ENCODE measurements at regions not wholly inside any gene's neighbourhood (a gene's known extent, or its start where the extent isn't known, plus 50 kb on each side); places are given as distances from the start of the nearest gene placed in this dataset.
"Not testable (repeated sequence)": the region's sequence is repeated elsewhere in the genome, so short reads cannot be mapped to it uniquely, and the experiment has no call there.

DNA sequence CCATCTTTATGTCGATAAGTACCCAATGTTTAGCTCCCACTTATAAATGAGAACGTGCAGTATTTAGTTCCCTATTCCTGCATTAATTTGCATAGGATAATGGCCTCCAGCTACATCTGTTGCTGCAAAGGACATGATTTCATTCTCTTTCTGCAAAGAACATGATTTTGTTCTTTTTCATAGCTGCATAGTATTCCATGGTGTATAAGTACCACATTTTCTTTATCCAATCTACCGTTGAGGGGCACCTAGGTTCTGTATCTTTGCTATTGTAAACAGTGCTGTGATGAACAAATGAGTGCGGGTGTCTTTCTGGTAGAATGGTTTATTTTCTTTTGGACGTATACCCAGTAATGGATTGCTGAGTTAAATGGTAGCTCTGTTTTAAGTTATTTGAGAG is 63.0 kb downstream of the HLX start:
- no peak for DNase-seq

DNA sequence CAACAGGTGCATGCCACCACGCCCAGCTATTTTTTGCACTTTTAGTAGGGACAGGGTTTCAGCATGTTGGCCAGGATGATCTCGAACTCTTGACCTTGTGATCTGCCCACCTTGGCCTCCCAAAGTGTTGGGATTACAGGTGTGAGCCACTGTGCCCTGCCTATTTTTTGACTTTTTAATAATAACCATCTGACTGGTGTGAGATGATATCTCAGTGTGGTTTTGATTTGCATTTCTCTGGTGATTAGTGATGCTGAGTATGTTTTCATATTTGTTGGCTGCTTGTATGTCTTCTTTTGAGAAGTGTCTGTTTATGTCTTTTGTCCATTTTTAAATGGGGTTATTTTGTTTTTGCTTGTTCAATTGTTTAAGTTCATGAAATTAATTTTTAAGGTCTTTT is 63.7 kb downstream of the HLX start:
- not testable (repeated sequence) for DNase-seq

DNA sequence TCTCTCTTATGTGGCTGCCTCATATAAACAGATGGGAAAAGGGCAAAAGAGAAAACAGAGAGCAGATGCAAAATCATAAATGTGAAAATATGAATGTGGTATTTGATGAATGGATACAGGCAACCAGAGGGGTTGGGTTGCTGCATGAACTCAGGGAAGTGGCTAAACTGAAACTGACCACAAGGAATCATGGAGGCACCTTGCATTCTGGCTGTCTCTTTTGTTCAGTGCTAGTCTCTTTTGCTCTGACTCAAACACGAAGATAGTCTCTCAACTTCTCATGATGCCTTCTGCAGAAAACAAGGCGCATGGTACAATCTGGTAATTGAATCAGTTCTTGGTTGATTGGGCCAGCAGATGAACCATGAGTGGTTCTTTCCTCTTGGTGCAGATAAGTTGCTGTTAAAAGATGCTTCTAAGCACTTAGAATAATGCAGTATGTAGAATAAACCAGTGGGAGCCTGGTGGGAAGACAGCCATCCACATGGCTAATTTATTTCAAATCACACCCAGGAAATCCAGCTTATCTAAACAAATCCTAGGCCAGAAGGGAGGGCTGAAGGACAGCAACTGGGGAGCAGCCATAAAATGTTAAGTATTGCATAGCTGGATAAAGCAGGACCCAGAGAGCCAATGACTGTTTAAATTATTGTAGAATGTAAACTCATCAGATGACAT is 64.2 kb downstream of the HLX start:
- no peak for DNase-seq

DNA sequence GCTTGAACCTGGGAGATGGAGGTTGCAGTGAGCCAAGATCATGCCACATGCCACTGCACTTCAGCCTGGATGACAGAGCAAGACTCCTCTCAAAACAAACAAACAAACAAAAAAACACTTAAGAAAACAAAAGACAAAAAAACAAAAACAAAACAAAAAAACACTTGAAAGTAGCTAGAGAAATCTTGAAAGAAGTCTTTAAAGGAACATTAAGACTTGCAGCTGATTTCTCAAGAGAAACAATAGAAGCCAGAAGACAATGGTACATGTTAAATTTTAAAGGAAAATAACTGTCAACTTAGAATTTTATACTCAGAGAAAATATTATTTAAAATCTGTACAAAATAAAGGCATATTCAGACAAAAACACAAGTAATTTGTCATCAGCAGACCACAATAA is 71.3 kb downstream of the HLX start:
- DNase-seq: no peak

DNA sequence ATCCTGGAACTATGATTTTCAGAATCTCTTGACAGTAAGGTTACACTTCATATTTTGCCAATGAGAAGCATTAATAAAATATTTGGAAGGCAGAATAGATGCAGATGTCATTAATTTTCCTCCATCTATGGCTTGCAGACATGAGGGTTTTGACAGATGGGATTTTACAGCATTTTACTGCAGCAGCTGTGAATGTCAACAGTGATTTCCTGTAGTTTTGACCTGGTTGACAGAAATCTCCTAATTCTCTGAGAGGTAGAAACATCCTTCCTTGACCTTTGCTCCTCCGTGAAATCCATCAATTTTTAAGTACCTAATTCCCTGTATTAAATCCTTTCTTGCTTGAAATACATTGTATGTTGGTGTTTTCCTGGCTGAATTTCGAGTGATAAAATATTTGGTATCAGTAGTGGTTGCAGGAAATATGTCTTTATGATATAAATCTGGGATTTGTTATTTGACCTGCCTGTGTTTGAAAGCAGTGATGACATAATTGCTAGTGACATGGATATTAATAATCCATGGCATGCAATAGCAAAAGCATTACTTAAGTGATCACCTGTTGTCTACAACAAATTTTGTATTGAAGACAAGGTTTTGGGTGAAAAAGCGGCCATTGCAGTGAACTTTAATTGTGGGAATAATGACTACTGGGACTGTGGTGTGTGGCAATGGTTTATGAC is 73.9 kb downstream of the HLX start:
- DNase-seq: no peak

DNA sequence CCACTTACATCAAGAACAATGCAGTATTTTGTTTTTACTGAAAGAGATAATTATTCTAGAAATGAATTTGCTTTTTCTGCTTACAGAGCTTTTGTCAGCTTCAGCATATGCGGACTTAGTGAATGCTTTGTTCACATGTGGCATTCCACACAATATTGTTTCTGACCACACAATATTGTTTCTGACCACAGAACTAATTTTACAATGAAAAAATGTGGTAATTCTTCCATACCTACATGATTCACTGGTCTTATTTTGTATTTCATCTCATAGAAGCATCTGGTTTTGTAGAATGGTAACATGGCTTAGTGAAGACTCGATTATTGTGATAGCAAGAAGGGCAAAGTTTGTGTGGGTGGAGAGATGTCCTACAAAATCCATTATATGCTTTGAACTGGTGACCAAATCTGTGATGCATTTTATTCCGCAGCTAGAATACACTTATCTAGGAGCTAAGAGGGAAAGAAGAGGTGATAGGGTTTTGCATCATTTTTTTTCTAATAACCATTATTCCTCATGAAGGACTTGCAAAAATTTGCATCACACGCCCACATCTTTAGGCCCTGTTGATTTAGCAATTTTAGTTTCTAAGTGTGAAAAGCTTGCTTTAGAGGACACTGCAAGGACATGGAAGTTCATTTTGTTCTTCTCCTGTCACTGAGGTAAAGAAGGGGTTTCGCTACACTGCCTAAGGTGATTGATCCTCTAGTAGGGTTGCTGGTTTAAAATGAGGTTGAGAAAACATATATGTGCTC is 75.3 kb downstream of the HLX start:
- no peak for DNase-seq

DNA sequence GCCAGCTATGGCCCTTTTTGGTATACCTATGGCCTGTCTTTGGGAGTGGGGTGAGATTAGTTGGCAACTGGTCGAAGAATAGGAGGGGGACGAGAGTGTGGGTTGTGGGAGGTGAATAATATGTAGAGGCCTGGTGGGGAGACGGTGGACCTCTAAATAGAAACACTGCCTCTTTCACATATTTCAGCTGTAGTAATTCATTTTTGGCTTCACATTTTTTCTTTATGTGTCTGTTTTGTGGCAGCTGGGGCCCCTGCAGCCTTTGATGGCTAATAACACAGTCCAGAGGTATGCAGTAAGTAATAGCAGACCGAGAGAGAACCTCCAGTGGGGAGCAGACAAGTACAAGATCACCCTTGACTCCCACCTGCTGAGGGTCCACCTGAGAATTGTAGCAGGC is 75.9 kb downstream of the HLX start:
- DNase-seq: no peak

DNA sequence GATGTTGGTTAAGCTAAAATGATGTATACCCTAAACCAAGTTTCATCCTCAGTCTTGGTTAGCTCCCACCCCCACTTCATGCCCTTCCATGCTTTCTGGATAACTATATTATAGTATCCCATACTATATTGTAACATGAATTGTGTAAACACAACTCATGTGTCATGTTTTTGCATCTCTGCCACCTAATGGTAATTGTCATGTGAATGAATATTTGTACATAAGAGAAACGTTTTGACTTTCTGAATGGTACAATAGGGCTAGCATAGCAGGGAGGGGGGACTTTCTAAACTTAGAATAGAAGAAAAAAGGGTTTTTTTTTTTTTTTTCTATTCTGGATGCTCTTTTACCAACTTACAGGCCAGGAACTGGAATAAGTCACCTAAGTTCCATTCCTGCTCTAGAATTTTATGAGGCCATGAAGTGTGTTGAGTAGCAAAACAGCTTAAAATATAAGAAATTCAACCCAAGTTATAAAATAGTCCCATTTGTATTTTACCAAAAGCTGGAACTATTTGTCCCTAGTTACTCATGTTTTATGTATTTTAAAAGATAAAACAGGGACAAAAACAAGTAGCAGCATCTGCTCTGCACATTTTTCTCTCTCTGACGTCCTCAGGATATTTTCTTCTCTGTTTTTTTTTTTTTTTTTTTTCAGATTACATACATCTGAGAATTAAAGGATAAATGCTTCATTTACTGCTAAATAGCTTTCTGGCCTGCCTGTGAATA is 77.4 kb downstream of the HLX start:
- no peak for DNase-seq

DNA sequence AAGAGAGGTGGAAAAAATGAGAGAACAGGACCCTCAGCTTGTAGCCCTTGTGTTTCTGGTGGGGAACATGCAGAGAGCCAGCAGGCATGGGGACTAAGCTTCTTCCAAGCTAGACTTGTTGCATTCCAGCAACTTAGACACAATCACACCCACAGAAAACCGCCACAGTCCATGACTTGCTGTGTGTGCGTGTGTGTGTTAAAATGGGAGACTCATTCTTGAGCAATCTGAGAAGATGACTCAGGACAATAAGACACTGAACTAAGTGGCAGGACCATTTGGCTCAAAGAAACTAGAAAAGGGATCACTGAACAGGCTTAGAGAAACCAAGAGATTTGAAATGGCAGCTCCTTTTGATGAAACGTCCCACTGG is 78.0 kb downstream of the HLX start:
- no peak for DNase-seq

DNA sequence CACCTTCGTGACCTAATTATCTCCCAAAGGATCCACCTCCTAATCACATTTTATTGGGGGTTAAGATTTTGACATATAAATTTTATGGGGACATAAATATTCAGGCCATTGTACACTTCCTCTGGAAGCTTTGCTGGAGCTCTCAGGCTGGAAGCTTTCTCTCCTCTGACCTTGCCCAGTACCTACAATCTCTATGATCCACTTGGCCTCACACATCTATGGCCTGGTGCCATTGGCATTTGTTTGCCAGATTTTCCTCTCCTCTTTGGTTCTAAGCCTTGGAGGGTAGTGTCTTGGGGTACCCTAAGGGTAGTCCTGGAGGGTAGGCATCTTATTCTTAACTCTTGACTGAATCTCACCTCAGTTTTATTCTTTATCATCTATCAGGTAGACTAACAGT is 79.0 kb downstream of the HLX start:
- DNase-seq: no peak

DNA sequence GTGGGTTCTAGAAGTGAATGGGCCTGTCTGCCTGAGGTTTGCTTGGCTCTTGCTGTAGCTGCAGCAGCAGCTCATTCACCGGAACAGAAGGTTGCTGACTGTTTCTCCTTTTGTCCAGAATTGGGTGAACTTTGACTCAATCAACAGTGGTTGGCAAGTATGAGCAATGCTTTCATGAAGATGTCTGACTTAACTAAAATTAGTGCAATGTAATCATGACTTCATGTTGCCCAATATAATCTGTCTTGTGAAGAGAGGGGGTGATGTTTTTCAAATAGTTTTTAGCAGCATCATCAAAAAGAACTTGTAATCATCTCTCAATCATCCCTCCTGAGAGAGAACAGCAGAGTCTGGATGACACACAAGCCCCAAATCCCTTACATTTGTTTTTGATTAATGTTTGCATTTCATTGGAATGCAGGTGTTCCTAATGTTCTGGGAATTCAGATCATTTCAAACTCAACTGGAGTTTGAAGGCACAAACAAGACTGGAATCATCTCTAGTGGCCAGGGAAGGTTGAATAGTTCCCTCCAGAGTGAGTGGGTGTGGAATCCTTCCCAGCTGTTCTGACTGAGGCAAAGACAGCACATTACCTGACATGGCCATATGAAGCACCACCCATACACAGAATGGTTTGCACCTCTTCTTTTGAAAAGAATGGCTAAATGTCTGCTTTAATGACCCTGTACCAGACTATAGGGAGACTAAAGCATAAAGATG is 82.9 kb downstream of the HLX start:
- no peak for DNase-seq

DNA sequence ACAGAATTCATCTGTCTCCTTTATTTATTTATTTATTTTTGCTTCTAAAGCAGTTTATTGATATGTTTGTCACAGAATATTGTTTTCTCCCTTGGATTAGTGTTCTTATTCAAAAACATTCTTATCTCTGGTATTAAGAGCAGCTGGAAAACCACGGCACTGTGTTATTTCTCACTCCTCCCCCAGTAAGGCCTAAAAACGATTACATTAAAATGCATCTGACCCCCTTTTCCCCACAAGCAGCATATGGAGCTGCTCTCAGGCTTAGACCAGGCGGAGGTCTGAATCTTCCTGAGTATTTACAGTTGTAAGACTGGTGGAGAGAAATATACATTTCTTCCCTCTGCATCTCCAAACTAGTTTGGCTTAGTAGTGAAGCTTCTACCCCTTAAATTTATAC is 86.8 kb downstream of the HLX start:
- DNase-seq: no peak

DNA sequence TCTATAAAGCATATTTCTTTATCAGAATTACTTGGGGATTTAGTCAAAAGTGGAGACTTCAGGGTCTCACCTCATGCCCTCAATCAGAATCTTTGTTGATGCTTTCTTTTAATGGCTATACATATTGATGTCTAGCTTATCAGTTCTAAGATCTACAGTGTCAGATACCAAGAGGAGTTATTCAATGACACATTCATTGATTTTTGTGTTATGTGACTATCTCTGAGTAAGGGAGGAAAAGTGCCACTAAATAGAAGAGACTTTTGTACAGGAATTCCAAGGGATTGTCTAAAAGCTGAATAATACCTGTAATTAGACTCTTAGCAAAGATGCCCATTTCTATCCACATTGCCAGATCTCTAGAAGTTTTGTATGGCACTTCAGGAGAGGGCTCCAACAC is 87.2 kb downstream of the HLX start:
- DNase-seq: no peak

DNA sequence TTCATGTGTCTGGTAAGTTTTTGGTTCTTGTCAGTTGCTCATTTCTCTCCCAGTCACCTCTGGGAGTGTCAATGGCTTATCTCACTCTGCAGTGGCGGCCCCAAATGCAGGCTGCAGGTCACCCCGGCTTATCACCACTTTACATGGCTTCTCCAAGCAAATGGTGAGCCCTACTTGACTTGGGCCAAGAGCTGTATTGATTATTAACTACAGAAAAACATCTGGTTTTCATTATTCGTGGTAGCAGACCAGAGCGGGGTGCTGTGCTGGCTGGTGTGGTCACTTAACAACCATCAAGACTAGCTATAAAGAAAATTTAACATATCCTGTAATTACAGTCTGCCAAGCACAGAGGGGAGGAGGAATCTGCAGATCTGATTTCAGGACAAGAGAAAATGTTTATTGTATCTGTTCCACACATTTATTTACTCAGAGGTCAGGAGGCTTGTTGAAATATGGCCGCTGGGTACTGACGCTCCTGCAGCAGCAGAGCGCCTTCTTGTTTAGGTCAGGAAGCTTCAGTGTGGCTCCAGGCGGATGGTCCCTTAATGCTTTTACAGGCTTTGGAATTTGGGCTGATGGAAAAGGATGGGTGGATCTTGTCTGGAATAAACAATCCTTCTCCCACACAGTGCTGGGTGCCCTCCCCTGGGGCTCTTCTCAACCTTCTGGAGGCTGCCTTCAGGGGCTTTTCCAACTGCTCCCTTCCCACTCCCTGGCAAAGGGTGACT is 87.8 kb downstream of the HLX start:
- no peak for DNase-seq

DNA sequence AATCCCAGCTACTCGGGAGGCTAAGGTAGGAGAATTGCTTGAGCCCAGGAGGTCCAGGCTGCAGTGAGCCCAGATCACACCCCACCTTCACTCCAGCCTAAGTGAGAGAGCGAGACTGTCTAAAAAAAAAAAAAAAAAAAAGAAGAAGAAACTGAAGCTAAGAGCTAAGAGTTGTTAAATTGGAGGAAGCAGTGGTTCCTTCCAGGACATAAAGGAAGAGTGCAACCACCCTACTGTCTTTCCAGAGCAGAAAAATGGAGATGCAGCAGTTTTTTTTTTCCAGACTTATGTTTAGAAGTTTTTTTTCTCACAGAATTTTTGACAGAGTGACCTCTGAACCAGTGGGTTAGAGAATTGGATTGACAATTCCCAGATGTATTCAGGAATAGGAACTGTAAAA is 88.7 kb downstream of the HLX start:
- DNase-seq: no peak

DNA sequence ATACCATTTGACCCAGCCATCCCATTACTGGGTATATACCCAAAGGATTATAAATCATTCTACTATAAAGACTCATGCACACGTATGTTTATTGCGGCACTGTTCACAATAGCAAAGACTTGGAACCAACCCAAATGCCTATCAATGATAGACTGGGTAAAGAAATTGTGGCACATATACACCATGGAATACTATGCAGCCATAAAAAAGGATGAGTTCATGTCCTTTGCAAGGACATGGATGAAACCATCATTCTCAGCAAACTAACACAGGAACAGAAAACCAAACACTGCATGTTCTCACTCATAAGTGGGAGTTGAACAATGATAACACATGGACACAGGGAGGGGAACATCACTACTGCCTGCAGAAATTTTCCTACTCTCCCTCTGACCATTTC is 90.0 kb downstream of the HLX start:
- not testable (repeated sequence) for DNase-seq

DNA sequence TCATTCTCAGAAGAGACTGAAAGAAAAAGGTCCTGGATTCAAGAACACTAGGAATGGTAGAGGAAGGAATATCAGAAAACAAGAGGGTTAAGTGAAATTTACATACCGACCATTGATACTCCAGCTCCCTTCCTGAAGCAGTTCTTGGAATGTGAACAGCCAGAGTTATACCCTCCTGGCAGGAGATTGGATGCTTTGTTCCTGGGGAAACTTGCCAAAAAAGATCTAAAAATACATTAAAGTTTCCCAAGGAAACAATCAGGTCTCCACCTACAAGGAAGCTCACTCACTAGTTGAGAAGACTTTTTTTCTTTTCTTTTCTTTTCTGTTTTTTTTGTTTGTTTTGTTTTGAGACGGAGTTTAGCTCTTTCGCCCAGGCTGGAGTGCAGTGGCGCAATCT is 91.1 kb downstream of the HLX start:
- DNase-seq: no peak

DNA sequence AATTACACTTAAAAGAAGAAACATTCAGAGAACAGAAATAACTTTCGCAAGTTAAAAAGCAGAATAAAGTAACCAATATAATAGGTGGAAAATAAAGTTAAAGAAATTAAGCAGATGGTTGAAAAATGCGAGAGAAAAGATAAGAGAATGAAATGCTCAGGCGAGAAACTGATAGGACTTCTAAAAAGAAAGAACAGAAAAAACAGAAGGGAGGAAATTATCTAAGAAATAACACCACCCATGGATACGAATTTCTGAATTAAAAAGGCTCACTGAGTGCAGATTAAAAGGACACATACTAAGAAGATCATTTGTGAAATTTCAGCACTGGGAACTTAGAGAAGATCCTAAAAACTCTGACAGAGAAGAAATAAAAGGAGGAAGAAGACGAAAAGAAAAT is 92.0 kb downstream of the HLX start:
- no peak for DNase-seq

DNA sequence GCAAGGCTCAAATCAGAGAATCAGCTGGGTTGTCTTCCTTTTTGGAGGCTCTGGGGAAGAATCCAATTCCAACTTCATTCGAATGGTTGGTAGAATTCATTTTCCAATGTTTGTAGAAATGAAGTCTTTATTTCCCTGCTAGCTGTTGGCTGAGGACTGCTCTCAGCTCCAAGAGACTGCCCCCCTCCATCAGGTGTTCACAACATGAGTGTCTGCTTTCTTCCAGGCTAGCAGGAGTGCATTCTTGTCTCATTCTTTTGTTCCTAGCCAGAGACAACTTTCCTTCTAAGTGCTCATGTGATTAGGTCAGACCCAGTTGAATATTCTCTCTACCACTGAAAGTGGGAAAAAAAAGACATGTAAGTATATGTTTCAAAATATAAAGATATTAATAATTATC is 95.2 kb downstream of the HLX start:
- DNase-seq: no peak

DNA sequence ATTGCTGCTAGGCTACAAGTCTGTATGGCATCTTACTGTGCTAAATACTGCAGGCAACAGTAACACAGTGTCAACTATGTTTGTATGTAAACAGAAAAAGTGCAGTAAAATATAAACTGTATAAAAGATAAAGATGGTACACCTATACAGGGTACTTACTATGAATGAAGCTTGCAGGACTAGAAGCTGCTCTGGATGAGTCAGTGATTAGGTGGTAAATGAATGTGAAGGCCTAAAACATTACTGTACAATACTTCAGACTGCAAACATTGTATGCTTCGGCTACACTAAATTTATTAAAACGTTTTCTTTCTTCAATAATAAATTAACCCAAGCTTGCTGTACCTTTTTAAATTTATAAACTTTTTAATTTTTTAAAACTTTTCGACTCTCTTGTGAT is 97.1 kb downstream of the HLX start:
- no peak for DNase-seq

DNA sequence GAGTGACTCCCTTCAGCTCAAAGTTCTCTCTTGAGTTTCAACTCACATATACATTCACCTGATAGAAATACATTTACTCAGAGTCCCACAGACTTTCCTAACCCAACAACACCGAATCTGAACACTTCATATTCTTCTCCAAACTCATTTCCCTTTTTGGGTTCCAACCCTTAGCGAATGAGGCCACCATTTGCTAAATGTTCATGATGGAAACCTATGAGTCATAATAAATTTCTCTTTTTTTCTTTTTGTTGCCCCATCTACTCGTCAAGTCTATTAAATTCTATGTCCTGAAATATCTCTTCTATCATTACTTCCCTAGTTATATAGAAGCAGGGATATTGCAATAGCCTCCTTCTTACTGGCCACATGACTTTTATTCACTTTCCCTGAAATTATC is 100.1 kb downstream of the HLX start:
- DNase-seq: no peak

DNA sequence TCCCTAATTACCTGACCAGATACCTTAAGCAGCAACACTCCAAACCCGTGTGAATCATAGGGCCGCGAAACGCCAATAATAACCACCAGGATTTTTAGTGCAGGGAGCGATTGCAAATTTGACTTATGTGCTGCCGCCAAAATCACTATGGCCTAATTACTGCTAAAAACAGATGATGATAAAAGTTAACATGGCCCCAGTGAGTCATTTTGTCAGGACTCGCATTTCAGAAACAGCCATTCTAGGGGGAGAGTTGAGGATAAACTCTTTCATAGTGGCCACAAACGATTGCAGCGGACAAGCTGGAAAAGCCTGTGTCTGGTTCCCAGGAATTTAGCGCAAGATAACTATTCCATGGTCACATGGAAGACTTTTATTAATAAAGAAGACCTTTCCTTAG is 103.4 kb downstream of the HLX start:
- DNase-seq: no peak

Data from stimulated activated CD4-positive, alpha-beta T cell treated with anti-CD3 and anti-CD28 coated beads, Interleukin-4, amount 100 ng/mL, for 24 hours (primary cell).